ENCODE measurements at regions not wholly inside any gene's neighbourhood (a gene's known extent, or its start where the extent isn't known, plus 50 kb on each side); places are given as distances from the start of the nearest gene placed in this dataset.
"Not testable (repeated sequence)": the region's sequence is repeated elsewhere in the genome, so short reads cannot be mapped to it uniquely, and the experiment has no call there.

- intact Hi-C loops (cut with DNase I) = no loop called here
- Histone ChIP-seq H3K4me3 (no peak overlapping the region), H3K36me3 (no peaks in the 10 kb centered on the region), H3K27me3 (no peaks in the 10 kb centered on the region), H3K27ac (no peak overlapping the region), H3K4me1 (no peaks in the 10 kb centered on the region), H3K9me3 (no peaks in the 10 kb centered on the region)
- TF ChIP-seq POLR2A (IDR thresholded peaks at IDR 0.05) = no peak
- no peak for TF ChIP-seq CTCF (IDR thresholded peaks at IDR 0.05)
- WGBS, 2 donors = 80 to 88% methylated on average over 3 of the region's 3 CpGs
- DNase-seq = no peak
Observed at GRCh38 chr7:41399171-41399570, 303.7 kb downstream of the INHBA start.

DNA sequence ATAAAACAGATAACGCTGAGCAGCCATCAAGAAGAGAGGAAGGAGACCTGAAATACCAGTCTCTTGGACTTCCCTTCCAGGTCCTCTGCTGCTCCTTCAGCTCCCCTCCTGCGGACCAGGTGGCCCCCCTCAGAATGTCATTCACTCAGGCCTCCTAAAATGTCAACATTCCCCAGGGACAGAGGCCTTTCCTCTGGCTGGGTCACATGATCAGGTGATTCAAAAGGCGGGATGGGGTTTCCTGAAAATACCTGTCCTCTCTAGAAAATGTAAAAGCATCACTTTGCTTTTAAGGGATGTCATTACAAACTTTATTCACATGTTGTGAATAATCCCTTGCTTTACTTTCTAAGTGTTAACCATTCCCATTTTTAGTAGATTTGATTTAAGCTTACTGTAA, 311.1 kb downstream of the INHBA start:
- no peak for DNase-seq
- intact Hi-C loops (cut with DNase I) = no loop called here
- peaks cover 0 to 6% (median 0%) of the 10 kb centered on the region in 3 donors for H3K4me1 ChIP-seq
- no peaks in the 10 kb centered on the region for H3K36me3 ChIP-seq
- H3K9me3 ChIP-seq = no peaks in the 10 kb centered on the region
- no peaks in the 10 kb centered on the region for H3K27me3 ChIP-seq
- TF ChIP-seq POLR2A (IDR thresholded peaks at IDR 0.05) (no peak), CTCF (IDR thresholded peaks at IDR 0.05) (no peak)
- no peak overlapping the region for H3K27ac ChIP-seq
- WGBS, 2 donors = 61 to 64% methylated on average over 3 of the region's 3 CpGs
- H3K4me3 ChIP-seq = no peak overlapping the region

DNA sequence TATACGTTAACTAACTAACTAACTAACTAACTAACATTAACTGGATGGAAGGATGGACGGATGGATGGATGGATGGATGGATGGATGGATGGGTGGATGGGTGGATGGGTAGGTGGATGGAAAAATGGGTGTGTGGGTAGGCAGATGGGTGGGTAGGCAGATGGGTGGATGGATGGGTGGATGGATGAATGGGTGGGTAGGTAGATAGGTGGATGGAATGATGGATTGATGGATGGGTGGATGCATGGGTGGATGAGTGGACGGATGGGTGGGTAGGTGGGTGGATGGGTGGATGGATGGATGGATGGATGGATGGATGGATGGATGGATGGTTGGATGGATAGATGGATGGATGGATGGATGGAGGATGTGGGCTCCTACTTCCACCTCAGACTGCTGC, 314.0 kb downstream of the INHBA start:
- peaks cover 0 to 14% (median 0%) of the 10 kb centered on the region in 3 donors for H3K4me1 ChIP-seq
- H3K27me3 ChIP-seq; intact Hi-C loops (cut with DNase I); H3K27ac ChIP-seq; H3K9me3 ChIP-seq; H3K36me3 ChIP-seq; H3K4me3 ChIP-seq; DNase-seq: not testable (repeated sequence)
- WGBS, 2 donors = 60 to 73% methylated on average over 3 of the region's 3 CpGs

DNA sequence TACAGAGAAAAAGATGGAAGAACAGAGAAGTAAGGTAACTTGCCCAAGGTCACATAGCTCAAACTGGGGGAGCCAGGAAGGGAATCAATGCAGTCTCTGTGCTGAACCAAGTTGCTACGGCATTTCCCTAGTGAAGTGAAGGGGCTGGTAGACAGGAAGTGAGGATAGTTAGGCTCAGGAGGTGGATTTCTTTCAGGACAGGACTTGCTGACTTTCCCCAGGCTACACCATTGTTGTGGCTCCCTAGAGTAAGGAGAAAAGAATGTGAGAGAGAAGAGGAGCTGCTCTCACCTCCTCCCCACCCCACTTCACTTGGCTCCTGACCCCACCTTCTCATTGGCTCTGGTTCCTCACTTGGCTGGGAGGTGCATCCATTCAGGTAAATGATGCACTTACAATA, 316.9 kb downstream of the INHBA start:
- intact Hi-C loops (cut with DNase I) = no loop called here
- no peak for DNase-seq
- no peak overlapping the region for H3K27ac ChIP-seq
- no peak overlapping the region for H3K4me3 ChIP-seq
- peaks cover 0 to 14% (median 0%) of the 10 kb centered on the region in 3 donors for H3K4me1 ChIP-seq
- H3K9me3 ChIP-seq = no peaks in the 10 kb centered on the region
- TF ChIP-seq POLR2A (IDR thresholded peaks at IDR 0.05) (no peak), CTCF (IDR thresholded peaks at IDR 0.05) (no peak)
- no peaks in the 10 kb centered on the region for H3K36me3 ChIP-seq
- no peaks in the 10 kb centered on the region for H3K27me3 ChIP-seq
- 37 to 42% methylated on average over 1 of the region's 1 CpG for WGBS, 2 donors

DNA sequence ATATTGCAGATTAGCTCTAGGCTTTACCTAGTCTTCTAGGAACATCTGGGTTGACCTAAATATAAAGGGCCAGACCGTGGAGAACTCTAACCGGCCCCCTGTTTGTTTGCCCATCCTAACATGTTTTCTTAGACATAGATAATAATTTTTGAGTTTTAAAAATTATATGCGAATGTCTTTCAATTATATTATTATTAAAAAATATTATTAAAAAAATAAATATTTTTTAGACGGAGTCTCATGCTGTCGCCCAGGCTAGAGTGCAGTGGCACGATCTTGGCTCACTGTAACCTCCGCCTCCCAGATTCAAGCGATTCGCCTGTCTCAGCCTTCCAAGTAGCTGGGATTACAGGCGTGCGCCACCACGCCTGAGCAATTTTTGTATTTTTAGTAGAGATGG, 318.5 kb downstream of the INHBA start:
- intact Hi-C loops (cut with DNase I) = no loop called here
- TF ChIP-seq POLR2A (IDR thresholded peaks at IDR 0.05) = no peak
- no peak for TF ChIP-seq CTCF (IDR thresholded peaks at IDR 0.05)
- Histone ChIP-seq H3K27ac (no peak overlapping the region), H3K9me3 (no peaks in the 10 kb centered on the region), H3K27me3 (no peaks in the 10 kb centered on the region), H3K36me3 (no peaks in the 10 kb centered on the region), H3K4me1 (peaks cover 0 to 14% (median 0%) of the 10 kb centered on the region in 3 donors), H3K4me3 (no peak overlapping the region)
- 86 to 95% methylated on average over 12 of the region's 12 CpGs for WGBS, 2 donors
- no peak for DNase-seq

- no peak for TF ChIP-seq POLR2A (IDR thresholded peaks at IDR 0.05)
- TF ChIP-seq CTCF (IDR thresholded peaks at IDR 0.05) = no peak
- intact Hi-C loops (cut with DNase I) = no loop called here
- Histone ChIP-seq H3K4me1 (peaks cover 0 to 14% (median 0%) of the 10 kb centered on the region in 3 donors), H3K9me3 (no peaks in the 10 kb centered on the region), H3K27me3 (no peaks in the 10 kb centered on the region), H3K27ac (no peak overlapping the region), H3K36me3 (no peaks in the 10 kb centered on the region), H3K4me3 (no peak overlapping the region)
- DNase-seq = no peak
- 57 to 69% methylated on average over 3 of the region's 3 CpGs for WGBS, 2 donors
Observed at GRCh38 chr7:41383596-41383995, 319.3 kb downstream of the INHBA start.
